ENCODE measurements at regions not wholly inside any gene's neighbourhood (a gene's known extent, or its start where the extent isn't known, plus 50 kb on each side); places are given as distances from the start of the nearest gene placed in this dataset.

DNA sequence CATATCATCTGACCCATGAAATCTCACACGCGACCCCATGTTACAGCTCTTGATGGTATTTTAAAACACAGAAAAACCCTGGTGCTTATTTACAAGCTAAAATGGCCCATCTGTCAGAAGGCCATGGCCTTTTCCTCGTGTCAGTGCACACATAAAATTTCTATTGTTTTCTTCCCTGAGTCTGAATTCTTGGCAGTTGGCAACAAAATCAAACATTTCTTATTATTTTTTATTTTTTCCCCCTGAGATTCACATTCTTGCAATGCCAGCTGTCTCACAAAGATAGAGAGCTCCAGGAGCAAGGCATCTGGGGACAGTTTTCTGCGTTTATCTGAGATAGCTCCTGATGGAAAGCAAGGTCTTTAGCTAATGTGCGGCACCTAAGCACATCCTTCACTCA is 818.1 kb upstream of the TMEM132C start:
- TF ChIP-seq, protein P1, sequence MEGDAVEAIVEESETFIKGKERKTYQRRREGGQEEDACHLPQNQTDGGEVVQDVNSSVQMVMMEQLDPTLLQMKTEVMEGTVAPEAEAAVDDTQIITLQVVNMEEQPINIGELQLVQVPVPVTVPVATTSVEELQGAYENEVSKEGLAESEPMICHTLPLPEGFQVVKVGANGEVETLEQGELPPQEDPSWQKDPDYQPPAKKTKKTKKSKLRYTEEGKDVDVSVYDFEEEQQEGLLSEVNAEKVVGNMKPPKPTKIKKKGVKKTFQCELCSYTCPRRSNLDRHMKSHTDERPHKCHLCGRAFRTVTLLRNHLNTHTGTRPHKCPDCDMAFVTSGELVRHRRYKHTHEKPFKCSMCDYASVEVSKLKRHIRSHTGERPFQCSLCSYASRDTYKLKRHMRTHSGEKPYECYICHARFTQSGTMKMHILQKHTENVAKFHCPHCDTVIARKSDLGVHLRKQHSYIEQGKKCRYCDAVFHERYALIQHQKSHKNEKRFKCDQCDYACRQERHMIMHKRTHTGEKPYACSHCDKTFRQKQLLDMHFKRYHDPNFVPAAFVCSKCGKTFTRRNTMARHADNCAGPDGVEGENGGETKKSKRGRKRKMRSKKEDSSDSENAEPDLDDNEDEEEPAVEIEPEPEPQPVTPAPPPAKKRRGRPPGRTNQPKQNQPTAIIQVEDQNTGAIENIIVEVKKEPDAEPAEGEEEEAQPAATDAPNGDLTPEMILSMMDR (IDR thresholded peaks at IDR 0.05; ENCODE audit: poor library complexity, severe bottlenecking) = no peak
- no peak for TF ChIP-seq EZH2 (IDR thresholded peaks at IDR 0.05; ENCODE audit: borderline replicate concordance, insufficient read depth, low read length, poor library complexity, severe bottlenecking)
- TF ChIP-seq SMC3 (conservative IDR thresholded peaks at IDR 0.05; ENCODE audit: poor library complexity) = no peak
- TF ChIP-seq POLR2AphosphoS5 (IDR thresholded peaks at IDR 0.05) = peak; percentile 44
- TF ChIP-seq, protein P2, sequence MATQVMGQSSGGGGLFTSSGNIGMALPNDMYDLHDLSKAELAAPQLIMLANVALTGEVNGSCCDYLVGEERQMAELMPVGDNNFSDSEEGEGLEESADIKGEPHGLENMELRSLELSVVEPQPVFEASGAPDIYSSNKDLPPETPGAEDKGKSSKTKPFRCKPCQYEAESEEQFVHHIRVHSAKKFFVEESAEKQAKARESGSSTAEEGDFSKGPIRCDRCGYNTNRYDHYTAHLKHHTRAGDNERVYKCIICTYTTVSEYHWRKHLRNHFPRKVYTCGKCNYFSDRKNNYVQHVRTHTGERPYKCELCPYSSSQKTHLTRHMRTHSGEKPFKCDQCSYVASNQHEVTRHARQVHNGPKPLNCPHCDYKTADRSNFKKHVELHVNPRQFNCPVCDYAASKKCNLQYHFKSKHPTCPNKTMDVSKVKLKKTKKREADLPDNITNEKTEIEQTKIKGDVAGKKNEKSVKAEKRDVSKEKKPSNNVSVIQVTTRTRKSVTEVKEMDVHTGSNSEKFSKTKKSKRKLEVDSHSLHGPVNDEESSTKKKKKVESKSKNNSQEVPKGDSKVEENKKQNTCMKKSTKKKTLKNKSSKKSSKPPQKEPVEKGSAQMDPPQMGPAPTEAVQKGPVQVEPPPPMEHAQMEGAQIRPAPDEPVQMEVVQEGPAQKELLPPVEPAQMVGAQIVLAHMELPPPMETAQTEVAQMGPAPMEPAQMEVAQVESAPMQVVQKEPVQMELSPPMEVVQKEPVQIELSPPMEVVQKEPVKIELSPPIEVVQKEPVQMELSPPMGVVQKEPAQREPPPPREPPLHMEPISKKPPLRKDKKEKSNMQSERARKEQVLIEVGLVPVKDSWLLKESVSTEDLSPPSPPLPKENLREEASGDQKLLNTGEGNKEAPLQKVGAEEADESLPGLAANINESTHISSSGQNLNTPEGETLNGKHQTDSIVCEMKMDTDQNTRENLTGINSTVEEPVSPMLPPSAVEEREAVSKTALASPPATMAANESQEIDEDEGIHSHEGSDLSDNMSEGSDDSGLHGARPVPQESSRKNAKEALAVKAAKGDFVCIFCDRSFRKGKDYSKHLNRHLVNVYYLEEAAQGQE (IDR thresholded peaks at IDR 0.05; ENCODE audit: borderline replicate concordance) = no peak
